A549 (cell line): ENCODE measurements at regions not wholly inside any gene's neighbourhood (a gene's known extent, or its start where the extent isn't known, plus 50 kb on each side); places are given as distances from the start of the nearest gene placed in this dataset.

Experiments
- ATAC-seq, 2 experiments: fragments of 200-7000 bp in 1 of 2; fragments of >200 bp in 1 of 2; cut with Nextera tagmentation in 1 of 2; cut with Tn5 transposase in 1 of 2; 3 replicates each; pipeline versions ENCODE4 v1.8.0 to v1.9.1; 2018 to 2020; ENCODE audit warnings: mild to moderate bottlenecking in 1 of 2, moderate library complexity in 1 of 2
- CTCF ChIA-PET: fragments of 300-600 bp; sonication (Branson Sonifier 250); formaldehyde crosslinking; extraction: SDS; loops from one replicate; lab custom pipeline; 2021; ENCODE audit warnings: antibody characterized with exemption, inconsistent platforms; lab: Yijun Ruan, JAX
- POLR2A ChIA-PET: fragments of 350-600 bp; formaldehyde crosslinking; extraction: SDS; loops from one replicate; lab custom pipeline; 2021; ENCODE audit warnings: antibody characterized with exemption, inconsistent platforms; lab: Yijun Ruan, JAX
- DNase-seq, 2 experiments: peaks; one replicate each; pipeline versions ENCODE4 v3.0.0 to v3.0.0-alpha.2; 2011 to 2016; ENCODE audit warnings: low read depth in 1 of 2, low spot score in 1 of 2
- FAIRE-seq: peaks from 2 replicates; lab custom pipeline; 2011; peaks lifted over from hg19 to GRCh38; lab: Jason Lieb, UNC
- H3K27ac ChIP-seq, 2 experiments: fragments of >200 bp; sonication (Bioruptor Twin); formaldehyde crosslinking; 3 replicates each; pipeline ENCODE4 v1.5.1; 2016 to 2017
- H3K4me1 ChIP-seq: fragments of >200 bp; sonication (Bioruptor Twin); formaldehyde crosslinking; 3 replicates; pipeline ENCODE4 v1.6.1; 2016
- H3K4me2 ChIP-seq: fragments of >200 bp; sonication (Bioruptor Twin); formaldehyde crosslinking; 3 replicates; pipeline ENCODE4 v1.6.1; 2016
- H3K4me3 ChIP-seq: fragments of >200 bp; sonication (Bioruptor Twin); formaldehyde crosslinking; 3 replicates; pipeline ENCODE4 v1.5.1; 2016
- H3K9me3 ChIP-seq: fragments of >200 bp; sonication (Bioruptor Twin); formaldehyde crosslinking; 3 replicates; pipeline ENCODE4 v1.6.1; 2016
- CBX8 ChIP-seq: fragments of 200-600 bp; sonication (generic); IDR thresholded peaks from 2 replicates; pipeline ENCODE4 v1.6.1; 2016
- CEBPB ChIP-seq, 2 experiments: fragments of >200 bp in 1 of 2; sonication (Bioruptor Twin) in 1 of 2; formaldehyde crosslinking in 1 of 2; IDR thresholded peaks; 2 replicates each; pipeline ENCODE4 v1.6.1; 2012 to 2016
- CHD2 ChIP-seq: fragments of 150-350 bp; IDR thresholded peaks from 2 replicates; pipeline ENCODE4 v1.6.1; 2014; ENCODE audit warnings: low read length; ENCODE audit not compliant: partially characterized antibody
- EHF ChIP-seq: fragments of 250-450 bp; sonication (Bioruptor Pico); IDR thresholded peaks from 2 replicates; pipeline ENCODE4 v1.5.0; 2020; ENCODE audit warnings: mild to moderate bottlenecking
- ESRRA ChIP-seq: fragments of 150-350 bp; IDR thresholded peaks from 2 replicates; pipeline ENCODE4 v1.6.1; 2014; ENCODE audit warnings: mild to moderate bottlenecking, low read length, borderline replicate concordance
- FOSB ChIP-seq: fragments of 250-450 bp; sonication (Bioruptor Pico); IDR thresholded peaks from 2 replicates; pipeline ENCODE4 v1.5.0; 2020; ENCODE audit warnings: mild to moderate bottlenecking, moderate library complexity
- FOXS1 ChIP-seq: fragments of 250-450 bp; sonication (Bioruptor Pico); IDR thresholded peaks from 2 replicates; pipeline ENCODE4 v1.5.0; 2020; ENCODE audit warnings: mild to moderate bottlenecking, moderate library complexity
- HOXA7 ChIP-seq: fragments of 250-450 bp; sonication (Bioruptor Pico); IDR thresholded peaks from 2 replicates; pipeline ENCODE4 v1.5.0; 2020; ENCODE audit warnings: mild to moderate bottlenecking, moderate library complexity
- HOXB13 ChIP-seq: fragments of 250-450 bp; sonication (Bioruptor Pico); IDR thresholded peaks from 2 replicates; pipeline ENCODE4 v1.5.0; 2020; ENCODE audit warnings: low read depth, mild to moderate bottlenecking, moderate library complexity
- KDM1A ChIP-seq: fragments of 200-600 bp; sonication (generic); IDR thresholded peaks from 2 replicates; pipeline ENCODE4 v1.6.1; 2016; ENCODE audit warnings: low read depth, mild to moderate bottlenecking
- MAFK ChIP-seq: fragments of 450-650 bp; IDR thresholded peaks from 2 replicates; pipeline ENCODE4 v1.6.1; 2014; ENCODE audit not compliant: partially characterized antibody
- MAZ ChIP-seq: fragments of 150-350 bp; IDR thresholded peaks from 2 replicates; pipeline ENCODE4 v1.6.1; 2014; ENCODE audit warnings: antibody characterized with exemption, low read depth, low read length, borderline replicate concordance
- NR3C1 ChIP-seq: fragments of >200 bp; sonication (Bioruptor Twin); formaldehyde crosslinking; IDR thresholded peaks from 3 replicates; pipeline ENCODE4 v1.6.1; 2017
- PHF8 ChIP-seq: fragments of 200-600 bp; sonication (generic); IDR thresholded peaks from 2 replicates; pipeline ENCODE4 v1.6.1; 2016; ENCODE audit warnings: low read depth, mild to moderate bottlenecking, antibody characterized with exemption, moderate library complexity, borderline replicate concordance
- POLR2A ChIP-seq: IDR thresholded peaks from 2 replicates; pipeline ENCODE4 v1.6.1; 2012; ENCODE audit warnings: mild to moderate bottlenecking, low read length
- RAD21 ChIP-seq, 2 experiments: fragments of >200 bp in 1 of 2; sonication (Bioruptor Twin) in 1 of 2; formaldehyde crosslinking in 1 of 2; IDR thresholded peaks in 1 of 2; conservative IDR thresholded peaks in 1 of 2; 2 replicates in 1 of 2; 3 replicates in 1 of 2; pipeline ENCODE4 v1.6.1; 2012 to 2018; ENCODE audit warnings: inconsistent platforms in 1 of 2
- RCOR1 ChIP-seq: fragments of 150-350 bp; IDR thresholded peaks from 2 replicates; pipeline ENCODE4 v1.6.1; 2014; ENCODE audit warnings: antibody characterized with exemption, low read length, low read depth
- RFX5 ChIP-seq: fragments of 450-650 bp; IDR thresholded peaks from 2 replicates; pipeline ENCODE4 v1.7.1; 2014; ENCODE audit warnings: antibody characterized with exemption, mild to moderate bottlenecking, moderate library complexity
- SREBF2 ChIP-seq: fragments of 450-650 bp; IDR thresholded peaks from 2 replicates; pipeline ENCODE4 v1.6.1; 2014; ENCODE audit warnings: mild to moderate bottlenecking, moderate library complexity
- ZC3H11A ChIP-seq: fragments of 450-650 bp; IDR thresholded peaks from 2 replicates; pipeline ENCODE4 v1.6.1; 2014; ENCODE audit warnings: antibody characterized with exemption, mild to moderate bottlenecking
- ZSCAN20 ChIP-seq: fragments of 250-450 bp; sonication (Bioruptor Pico); IDR thresholded peaks from 2 replicates; pipeline ENCODE4 v1.8.0; 2022; ENCODE audit warnings: mild to moderate bottlenecking, moderate library complexity
- WGBS: methylation state at CpG from one replicate; pipeline ENCODE4 v1.1.6; 2017; ENCODE audit errors: missing lambda C conversion rate; 5-methylcytosine and 5-hydroxymethylcytosine counted together
- TF ChIP-seq, protein P1 (sequence below): fragments of 150-350 bp; IDR thresholded peaks from 2 replicates; pipeline ENCODE4 v1.6.1; 2014; ENCODE audit warnings: low read depth, mild to moderate bottlenecking, low read length
- TF ChIP-seq, protein P2 (sequence below): fragments of 200-600 bp; sonication (generic); IDR thresholded peaks from 2 replicates; pipeline ENCODE4 v1.6.1; 2016; ENCODE audit warnings: antibody characterized with exemption, mild to moderate bottlenecking, moderate library complexity
- TF ChIP-seq, protein P3 (sequence below): fragments of 250-450 bp; sonication (Bioruptor Pico); IDR thresholded peaks from 2 replicates; pipeline ENCODE4 v1.5.0; 2020; ENCODE audit warnings: low read depth, mild to moderate bottlenecking, moderate library complexity
- TF ChIP-seq, protein P4 (sequence below): fragments of >200 bp; sonication (Bioruptor Twin); formaldehyde crosslinking; IDR thresholded peaks from 2 replicates; pipeline ENCODE4 v1.6.1; 2016

DNA sequence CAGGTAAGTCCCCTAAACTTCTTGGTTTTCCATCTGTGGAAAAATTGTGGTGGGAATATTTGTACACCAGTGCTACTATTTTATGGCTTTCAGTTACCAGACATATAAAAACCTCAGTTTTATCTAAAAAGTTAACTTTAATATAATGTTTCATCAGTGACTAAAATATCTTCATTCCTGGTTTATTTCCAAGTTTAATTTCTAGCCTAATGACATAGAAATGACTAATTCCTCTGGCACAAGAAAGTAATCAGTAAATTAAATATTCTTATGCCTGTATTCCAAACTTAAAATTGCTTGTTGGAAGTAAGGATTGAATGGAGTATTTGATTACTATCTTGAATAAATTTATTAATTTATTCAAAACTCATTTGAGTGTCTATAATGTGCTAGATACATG lies 757.0 kb downstream of the CDH11 start:
- CTCF ChIA-PET: no interaction called here
- no peak for FAIRE-seq
- H3K9me3 ChIP-seq: no peaks in the 10 kb centered on the region
- ATAC-seq: no peak
- no peak overlapping the region for H3K4me2 ChIP-seq
- H3K4me3 ChIP-seq: no peak overlapping the region
- no peak overlapping the region for H3K27ac ChIP-seq
- no peak for DNase-seq
- POLR2A ChIA-PET: no interaction called here
- no peaks in the 10 kb centered on the region for H3K4me1 ChIP-seq
- no peak for TF ChIP-seq FOXS1 (CRISPR knock-in tag)
- TF ChIP-seq ESRRA: no peak
- TF ChIP-seq ZSCAN20 (CRISPR knock-in tag): no peak
- no peak for TF ChIP-seq RCOR1
- TF ChIP-seq, protein P1, sequence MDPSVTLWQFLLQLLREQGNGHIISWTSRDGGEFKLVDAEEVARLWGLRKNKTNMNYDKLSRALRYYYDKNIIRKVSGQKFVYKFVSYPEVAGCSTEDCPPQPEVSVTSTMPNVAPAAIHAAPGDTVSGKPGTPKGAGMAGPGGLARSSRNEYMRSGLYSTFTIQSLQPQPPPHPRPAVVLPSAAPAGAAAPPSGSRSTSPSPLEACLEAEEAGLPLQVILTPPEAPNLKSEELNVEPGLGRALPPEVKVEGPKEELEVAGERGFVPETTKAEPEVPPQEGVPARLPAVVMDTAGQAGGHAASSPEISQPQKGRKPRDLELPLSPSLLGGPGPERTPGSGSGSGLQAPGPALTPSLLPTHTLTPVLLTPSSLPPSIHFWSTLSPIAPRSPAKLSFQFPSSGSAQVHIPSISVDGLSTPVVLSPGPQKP: no peak
- TF ChIP-seq MAFK: no peak
- no peak for TF ChIP-seq ZC3H11A
- no peak for TF ChIP-seq HOXB13 (CRISPR knock-in tag)
- no peak for TF ChIP-seq POLR2A
- TF ChIP-seq, protein P2, sequence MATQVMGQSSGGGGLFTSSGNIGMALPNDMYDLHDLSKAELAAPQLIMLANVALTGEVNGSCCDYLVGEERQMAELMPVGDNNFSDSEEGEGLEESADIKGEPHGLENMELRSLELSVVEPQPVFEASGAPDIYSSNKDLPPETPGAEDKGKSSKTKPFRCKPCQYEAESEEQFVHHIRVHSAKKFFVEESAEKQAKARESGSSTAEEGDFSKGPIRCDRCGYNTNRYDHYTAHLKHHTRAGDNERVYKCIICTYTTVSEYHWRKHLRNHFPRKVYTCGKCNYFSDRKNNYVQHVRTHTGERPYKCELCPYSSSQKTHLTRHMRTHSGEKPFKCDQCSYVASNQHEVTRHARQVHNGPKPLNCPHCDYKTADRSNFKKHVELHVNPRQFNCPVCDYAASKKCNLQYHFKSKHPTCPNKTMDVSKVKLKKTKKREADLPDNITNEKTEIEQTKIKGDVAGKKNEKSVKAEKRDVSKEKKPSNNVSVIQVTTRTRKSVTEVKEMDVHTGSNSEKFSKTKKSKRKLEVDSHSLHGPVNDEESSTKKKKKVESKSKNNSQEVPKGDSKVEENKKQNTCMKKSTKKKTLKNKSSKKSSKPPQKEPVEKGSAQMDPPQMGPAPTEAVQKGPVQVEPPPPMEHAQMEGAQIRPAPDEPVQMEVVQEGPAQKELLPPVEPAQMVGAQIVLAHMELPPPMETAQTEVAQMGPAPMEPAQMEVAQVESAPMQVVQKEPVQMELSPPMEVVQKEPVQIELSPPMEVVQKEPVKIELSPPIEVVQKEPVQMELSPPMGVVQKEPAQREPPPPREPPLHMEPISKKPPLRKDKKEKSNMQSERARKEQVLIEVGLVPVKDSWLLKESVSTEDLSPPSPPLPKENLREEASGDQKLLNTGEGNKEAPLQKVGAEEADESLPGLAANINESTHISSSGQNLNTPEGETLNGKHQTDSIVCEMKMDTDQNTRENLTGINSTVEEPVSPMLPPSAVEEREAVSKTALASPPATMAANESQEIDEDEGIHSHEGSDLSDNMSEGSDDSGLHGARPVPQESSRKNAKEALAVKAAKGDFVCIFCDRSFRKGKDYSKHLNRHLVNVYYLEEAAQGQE: no peak
- no peak for TF ChIP-seq MAZ
- no peak for TF ChIP-seq CHD2
- TF ChIP-seq HOXA7: no peak
- TF ChIP-seq NR3C1: no peak
- no peak for TF ChIP-seq SREBF2
- no peak for TF ChIP-seq EHF
- TF ChIP-seq, protein P3, sequence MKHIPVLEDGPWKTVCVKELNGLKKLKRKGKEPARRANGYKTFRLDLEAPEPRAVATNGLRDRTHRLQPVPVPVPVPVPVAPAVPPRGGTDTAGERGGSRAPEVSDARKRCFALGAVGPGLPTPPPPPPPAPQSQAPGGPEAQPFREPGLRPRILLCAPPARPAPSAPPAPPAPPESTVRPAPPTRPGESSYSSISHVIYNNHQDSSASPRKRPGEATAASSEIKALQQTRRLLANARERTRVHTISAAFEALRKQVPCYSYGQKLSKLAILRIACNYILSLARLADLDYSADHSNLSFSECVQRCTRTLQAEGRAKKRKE (CRISPR knock-in tag): no peak
- no peak for TF ChIP-seq FOSB (CRISPR knock-in tag)
- TF ChIP-seq RFX5: no peak

DNA sequence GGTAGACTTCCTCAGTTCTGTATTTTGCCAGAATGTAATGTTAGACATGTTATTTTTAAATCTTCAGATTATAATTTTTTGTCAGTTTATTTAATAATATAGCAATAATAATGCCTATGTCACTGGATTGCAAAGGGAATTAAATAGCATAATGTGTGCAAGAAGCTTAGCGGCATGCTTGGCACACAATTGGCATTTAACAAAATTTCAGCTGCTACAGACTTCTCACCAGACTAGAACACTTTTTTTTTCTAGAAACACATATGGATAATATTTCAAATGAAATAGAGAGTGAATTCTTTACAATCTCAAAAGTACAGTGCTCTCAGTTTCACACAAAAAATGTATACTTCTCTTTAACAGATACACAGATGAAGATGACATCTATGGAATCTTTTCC lies 757.4 kb downstream of the CDH11 start:
- CTCF ChIA-PET: no interaction called here
- Histone ChIP-seq H3K4me1 (no peaks in the 10 kb centered on the region), H3K27ac (no peak overlapping the region), H3K9me3 (no peaks in the 10 kb centered on the region), H3K4me2 (no peak overlapping the region), H3K4me3 (no peak overlapping the region)
- FAIRE-seq (no peak), DNase-seq (no peak), ATAC-seq (no peak)
- WGBS: 73% methylated on average over 1 of the region's 1 CpG
- POLR2A ChIA-PET: no interaction called here
- no peak for TF ChIP-seq KDM1A
- TF ChIP-seq CEBPB (IDR thresholded peaks at IDR 0.05): no peak
- TF ChIP-seq PHF8: no peak
- TF ChIP-seq CBX8: no peak
- TF ChIP-seq, protein P4, sequence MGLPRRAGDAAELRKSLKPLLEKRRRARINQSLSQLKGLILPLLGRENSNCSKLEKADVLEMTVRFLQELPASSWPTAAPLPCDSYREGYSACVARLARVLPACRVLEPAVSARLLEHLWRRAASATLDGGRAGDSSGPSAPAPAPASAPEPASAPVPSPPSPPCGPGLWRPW: no peak
- no peak for TF ChIP-seq HOXA7
- no peak for TF ChIP-seq RAD21 (conservative IDR thresholded peaks at IDR 0.05 in 1 of 2, IDR thresholded peaks at IDR 0.05 in 1 of 2)
- TF ChIP-seq MAFK: no peak
- no peak for TF ChIP-seq RFX5
